IMR-90 (cell line): ENCODE measurements at regions not wholly inside any gene's neighbourhood (a gene's known extent, or its start where the extent isn't known, plus 50 kb on each side); places are given as distances from the start of the nearest gene placed in this dataset.

Experiments used
- ATAC-seq: fragments of 200-7000 bp; cut with Tn5 transposase; 2 replicates; pipeline ENCODE4 v1.9.1; 2020; ENCODE audit warnings: low read depth, mild to moderate bottlenecking, moderate library complexity
- BruUV-seq: library from RNA; stranded (reverse); fragments of 400-500 nt; replicated peaks from 2 replicates; lab custom pipeline; 2021; lab: Mats Ljungman, UMichigan
- CTCF ChIA-PET: fragments of 300-600 bp; formaldehyde crosslinking; extraction: SDS; loops from one replicate; lab custom pipeline; 2021; ENCODE audit warnings: antibody characterized with exemption; lab: Yijun Ruan, JAX
- POLR2A ChIA-PET: fragments of 300-600 bp; sonication (Branson Sonifier 250); formaldehyde crosslinking; loops from one replicate; lab custom pipeline; 2022; ENCODE audit warnings: antibody characterized with exemption; ENCODE audit not compliant: unreplicated experiment; lab: Charles Lee
- DNase-seq: peaks from one replicate; pipeline ENCODE4 v3.0.0; 2013
- H2AFZ ChIP-seq: replicated peaks from 2 replicates; pipeline ENCODE3; 2013; ENCODE audit warnings: low read length, mild to moderate bottlenecking; ENCODE audit not compliant: poor library complexity
- H2AK5ac ChIP-seq: 2 replicates; pipeline ENCODE4 v1.6.1; 2013; ENCODE audit warnings: low read depth, low read length, inconsistent platforms
- H2AK9ac ChIP-seq: replicated peaks from 2 replicates; pipeline ENCODE3; 2013; ENCODE audit warnings: mild to moderate bottlenecking, low read depth, low read length, moderate library complexity; ENCODE audit not compliant: poor library complexity
- H2BK120ac ChIP-seq: 2 replicates; pipeline ENCODE4 v1.6.1; 2013; ENCODE audit warnings: low read depth, low read length, inconsistent platforms
- H2BK15ac ChIP-seq: 3 replicates; pipeline ENCODE4 v1.6.1; 2013; ENCODE audit warnings: low read depth, low read length, inconsistent platforms
- H2BK20ac ChIP-seq: 2 replicates; pipeline ENCODE4 v1.6.1; 2013; ENCODE audit warnings: low read depth, mild to moderate bottlenecking, inconsistent platforms, low read length, moderate library complexity
- H2BK5ac ChIP-seq: 2 replicates; pipeline ENCODE4 v1.6.1; 2013; ENCODE audit warnings: mild to moderate bottlenecking, low read depth, low read length, inconsistent platforms; ENCODE audit not compliant: poor library complexity, severe bottlenecking
- H3K14ac ChIP-seq: replicated peaks from 2 replicates; pipeline ENCODE4 v1.6.1; 2013; ENCODE audit warnings: low read depth, low read length, inconsistent platforms
- H3K18ac ChIP-seq: 2 replicates; pipeline ENCODE4 v1.6.1; 2013; ENCODE audit warnings: low read depth, low read length, control low read depth
- H3K23ac ChIP-seq: 2 replicates; pipeline ENCODE4 v1.6.1; 2013; ENCODE audit warnings: low read depth, low read length, inconsistent platforms
- H3K27ac ChIP-seq: 2 replicates; pipeline ENCODE4 v1.5.1; 2013; ENCODE audit warnings: mild to moderate bottlenecking, control low read depth, low read length; ENCODE audit not compliant: insufficient read depth
- H3K27me3 ChIP-seq: 2 replicates; pipeline ENCODE4 v1.6.1; 2013; ENCODE audit warnings: low read length; ENCODE audit not compliant: control insufficient read depth, insufficient read depth
- H3K36me3 ChIP-seq: 2 replicates; pipeline ENCODE4 v1.6.1; 2013; ENCODE audit warnings: low read length, mixed read lengths; ENCODE audit not compliant: control insufficient read depth, insufficient read depth
- H3K4ac ChIP-seq: 2 replicates; pipeline ENCODE4 v1.6.1; 2013; ENCODE audit warnings: low read depth, low read length, inconsistent platforms
- H3K4me1 ChIP-seq: 2 replicates; pipeline ENCODE4 v1.6.1; 2013; ENCODE audit warnings: low read length, mixed read lengths; ENCODE audit not compliant: control insufficient read depth, insufficient read depth
- H3K4me2 ChIP-seq: 2 replicates; pipeline ENCODE4 v1.6.1; 2013; ENCODE audit warnings: low read depth, mild to moderate bottlenecking, control low read depth, low read length, moderate library complexity
- H3K4me3 ChIP-seq: 2 replicates; pipeline ENCODE4 v1.5.1; 2013; ENCODE audit warnings: low read depth, mild to moderate bottlenecking, control low read depth, low read length, moderate library complexity; ENCODE audit not compliant: insufficient read depth
- H3K56ac ChIP-seq: 2 replicates; pipeline ENCODE4 v1.6.1; 2013; ENCODE audit warnings: low read length, inconsistent platforms; ENCODE audit not compliant: insufficient read depth; ENCODE audit errors: extremely low read depth
- H3K79me1 ChIP-seq, 2 experiments: 2 replicates each; pipeline ENCODE4 v1.6.1; 2013; ENCODE audit warnings: low read length in 2 of 2, inconsistent platforms in 1 of 2, low read depth in 1 of 2
- H3K9ac ChIP-seq: 2 replicates; pipeline ENCODE4 v1.6.1; 2013; ENCODE audit warnings: low read depth, low read length, control low read depth
- H3K9me1 ChIP-seq: 2 replicates; pipeline ENCODE4 v1.6.1; 2013; ENCODE audit warnings: low read length, inconsistent platforms; ENCODE audit not compliant: insufficient read depth
- H3K9me3 ChIP-seq: 2 replicates; pipeline ENCODE4 v1.6.1; 2013; ENCODE audit warnings: low read length; ENCODE audit not compliant: control insufficient read depth, insufficient read depth
- H4K20me1 ChIP-seq: 2 replicates; pipeline ENCODE4 v1.6.1; 2013; ENCODE audit warnings: low read length, inconsistent platforms; ENCODE audit not compliant: insufficient read depth
- H4K5ac ChIP-seq: 2 replicates; pipeline ENCODE4 v1.6.1; 2013; ENCODE audit warnings: mild to moderate bottlenecking, low read depth, low read length, control low read depth
- H4K8ac ChIP-seq, 2 experiments: 2 replicates each; pipeline ENCODE4 v1.6.1; 2013; ENCODE audit warnings: low read depth in 2 of 2, low read length in 2 of 2, control low read depth in 1 of 2, inconsistent platforms in 1 of 2
- H4K91ac ChIP-seq: 2 replicates; pipeline ENCODE4 v1.6.1; 2013; ENCODE audit warnings: low read depth, low read length, inconsistent platforms; ENCODE audit not compliant: insufficient read depth
- BHLHE40 ChIP-seq: fragments of 150-350 bp; IDR thresholded peaks from 2 replicates; pipeline ENCODE4 v1.6.1; 2016; ENCODE audit warnings: mild to moderate bottlenecking, low read depth, low read length
- CEBPB ChIP-seq: IDR thresholded peaks from 2 replicates; pipeline ENCODE4 v1.6.1; 2012; ENCODE audit warnings: low read depth, low read length, improper control_type of control experiment
- CHD1 ChIP-seq: IDR thresholded peaks from 2 replicates; pipeline ENCODE4 v1.6.1; 2012; ENCODE audit warnings: low read depth, low read length, improper control_type of control experiment
- FOS ChIP-seq: fragments of 150-350 bp; IDR thresholded peaks from 2 replicates; pipeline ENCODE4 v1.6.1; 2016; ENCODE audit warnings: low read depth, low read length
- MAFK ChIP-seq: IDR thresholded peaks from 2 replicates; pipeline ENCODE4 v1.6.1; 2012; ENCODE audit warnings: low read depth, low read length, improper control_type of control experiment
- MAZ ChIP-seq: IDR thresholded peaks from 2 replicates; pipeline ENCODE4 v1.6.1; 2012; ENCODE audit warnings: low read depth, mild to moderate bottlenecking, low read length, improper control_type of control experiment, moderate library complexity, borderline replicate concordance
- MXI1 ChIP-seq: IDR thresholded peaks from 2 replicates; pipeline ENCODE4 v1.6.1; 2012; ENCODE audit warnings: low read depth, mild to moderate bottlenecking, low read length, moderate library complexity, borderline replicate concordance
- NFE2L2 ChIP-seq: fragments of 150-350 bp; IDR thresholded peaks from 2 replicates; pipeline ENCODE4 v1.6.1; 2016; ENCODE audit warnings: low read depth, mild to moderate bottlenecking, low read length
- POLR2A ChIP-seq: IDR thresholded peaks from 2 replicates; pipeline ENCODE4 v1.6.1; 2012; ENCODE audit warnings: mild to moderate bottlenecking, low read depth, low read length
- RAD21 ChIP-seq: IDR thresholded peaks from 2 replicates; pipeline ENCODE4 v1.6.1; 2012; ENCODE audit warnings: low read length, improper control_type of control experiment
- RCOR1 ChIP-seq: IDR thresholded peaks from 2 replicates; pipeline ENCODE4 v1.6.1; 2012; ENCODE audit warnings: mild to moderate bottlenecking, low read length, improper control_type of control experiment; ENCODE audit not compliant: insufficient replicate concordance
- RFX5 ChIP-seq: IDR thresholded peaks from 2 replicates; pipeline ENCODE4 v1.8.0; 2012; ENCODE audit warnings: low read depth, mild to moderate bottlenecking, low read length, moderate library complexity
- SMC3 ChIP-seq: fragments of 150-350 bp; IDR thresholded peaks from 2 replicates; pipeline ENCODE4 v1.6.1; 2016; ENCODE audit warnings: low read depth, mild to moderate bottlenecking, antibody characterized with exemption, low read length, moderate library complexity
- WGBS, 2 experiments: methylation state at CpG; one replicate each; pipeline versions ENCODE4 v1.1.5 to v1.1.7; 2013; ENCODE audit warnings: missing lambda C conversion rate in 2 of 2; ENCODE audit not compliant: insufficient read length in 1 of 2; ENCODE audit errors: extremely low coverage in 2 of 2; 5-methylcytosine and 5-hydroxymethylcytosine counted together
- dilution Hi-C: fragments of 300-500 bp; cut with HindIII; formaldehyde crosslinking; loops from one replicate; pipeline ENCODE4 v1.14.3; 2018; ENCODE audit warnings: low sequenced_read_pairs; ENCODE audit not compliant: unreplicated experiment
- in situ Hi-C: fragments of 300-500 bp; cut with MboI; formaldehyde crosslinking; loops from 3 replicates; pipeline ENCODE4 v1.14.3; 2019; ENCODE audit warnings: low sequenced_read_pairs, inconsistent platforms, mixed read lengths
- intact Hi-C: fragments of 100-400 bp; cut with micrococcal nuclease; formaldehyde crosslinking; loops from 2 replicates; pipeline ENCODE4 v1.10.0; 2022
- TF ChIP-seq, protein P1 (sequence below): fragments of 150-350 bp; IDR thresholded peaks from 2 replicates; pipeline ENCODE4 v1.6.1; 2016; ENCODE audit warnings: low read depth, mild to moderate bottlenecking, low read length, moderate library complexity, borderline replicate concordance
- TF ChIP-seq, protein P2 (sequence below): conservative IDR thresholded peaks from 2 replicates; pipeline ENCODE4 v1.5.1; 2012; ENCODE audit warnings: mild to moderate bottlenecking, low read depth, low read length, improper control_type of control experiment
- TF ChIP-seq, protein P3 (sequence below): fragments of 150-350 bp; IDR thresholded peaks from 2 replicates; pipeline ENCODE4 v1.6.1; 2017; ENCODE audit warnings: mild to moderate bottlenecking, antibody characterized with exemption, low read length, low read depth

DNA sequence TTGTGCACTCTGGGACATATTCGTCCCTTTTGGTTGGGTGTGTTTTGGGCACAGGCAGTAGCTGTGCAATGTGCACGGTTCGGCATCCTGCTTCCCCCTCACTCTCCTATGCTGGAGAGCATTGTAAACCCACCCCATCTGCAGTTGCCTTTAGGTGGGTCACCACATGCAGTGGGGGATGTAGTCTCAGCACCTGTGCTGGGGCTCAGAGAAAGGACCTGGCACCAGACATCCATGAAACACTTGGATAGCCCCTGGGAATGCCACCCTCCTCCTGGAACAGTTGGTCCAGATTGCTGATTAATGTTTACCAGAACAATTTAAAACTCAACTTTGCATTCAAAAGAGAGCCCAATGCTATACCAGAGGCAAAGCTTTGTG, 123.9 kb upstream of the MEF2A start:
- H3K4me3 ChIP-seq: no peak overlapping the region

More for the DNA sequence above, 123.9 kb upstream of the MEF2A start:
- Histone ChIP-seq H3K79me1 (peaks cover 0 to 6% of the 10 kb centered on the region in 2 experiments; a peak in 1 of 4 replicates), H3K4me2 (peak overlapping the region; percentile 32), H3K27ac (peak overlapping the region; percentile 88), H3K9ac (no peak overlapping the region; the same call in 1 of the 2 replicates), H2AFZ (peak overlapping the region; percentile 67), H3K4me1 (peaks cover 14% of the 10 kb centered on the region), H3K18ac (peak overlapping the region; percentile 92), H4K5ac (peak overlapping the region; percentile 90), H2BK20ac (peak overlapping the region; percentile 83), H3K36me3 (no peaks in the 10 kb centered on the region), H2AK5ac (peak overlapping the region; percentile 81; the same call in 1 of the 2 replicates), H4K8ac (peak overlapping the region; percentile 71 to 85; a peak in 3 of 4 replicates), H4K20me1 (no peaks in the 10 kb centered on the region), H2BK120ac (peak overlapping the region; percentile 92), H2BK5ac (peak overlapping the region; percentile 78), H3K23ac (peak overlapping the region; percentile 58; the same call in 1 of the 2 replicates), H3K9me1 (peaks cover 22% of the 10 kb centered on the region), H2AK9ac (peak overlapping the region; percentile 31), H3K4ac (peak overlapping the region; percentile 96), H3K56ac (peak overlapping the region; percentile 42; the same call in 1 of the 2 replicates), H3K27me3 (no peaks in the 10 kb centered on the region), H3K9me3 (no peaks in the 10 kb centered on the region), H4K91ac (peak overlapping the region; percentile 53), H3K14ac (peak overlapping the region; percentile 83), H2BK15ac (peak overlapping the region; percentile 69; the same call in 2 of the 3 replicates)
- in situ Hi-C loops: no loop called here
- DNase-seq (no peak), ATAC-seq (no peak)
- dilution Hi-C loops: no loop called here
- WGBS, 2 experiments: no CpG with 5 or more reads among the region's 3 CpGs
- TF ChIP-seq, protein P1, sequence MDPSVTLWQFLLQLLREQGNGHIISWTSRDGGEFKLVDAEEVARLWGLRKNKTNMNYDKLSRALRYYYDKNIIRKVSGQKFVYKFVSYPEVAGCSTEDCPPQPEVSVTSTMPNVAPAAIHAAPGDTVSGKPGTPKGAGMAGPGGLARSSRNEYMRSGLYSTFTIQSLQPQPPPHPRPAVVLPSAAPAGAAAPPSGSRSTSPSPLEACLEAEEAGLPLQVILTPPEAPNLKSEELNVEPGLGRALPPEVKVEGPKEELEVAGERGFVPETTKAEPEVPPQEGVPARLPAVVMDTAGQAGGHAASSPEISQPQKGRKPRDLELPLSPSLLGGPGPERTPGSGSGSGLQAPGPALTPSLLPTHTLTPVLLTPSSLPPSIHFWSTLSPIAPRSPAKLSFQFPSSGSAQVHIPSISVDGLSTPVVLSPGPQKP: no peak
- no peak for TF ChIP-seq NFE2L2
- TF ChIP-seq POLR2A: no peak
- TF ChIP-seq, protein P2, sequence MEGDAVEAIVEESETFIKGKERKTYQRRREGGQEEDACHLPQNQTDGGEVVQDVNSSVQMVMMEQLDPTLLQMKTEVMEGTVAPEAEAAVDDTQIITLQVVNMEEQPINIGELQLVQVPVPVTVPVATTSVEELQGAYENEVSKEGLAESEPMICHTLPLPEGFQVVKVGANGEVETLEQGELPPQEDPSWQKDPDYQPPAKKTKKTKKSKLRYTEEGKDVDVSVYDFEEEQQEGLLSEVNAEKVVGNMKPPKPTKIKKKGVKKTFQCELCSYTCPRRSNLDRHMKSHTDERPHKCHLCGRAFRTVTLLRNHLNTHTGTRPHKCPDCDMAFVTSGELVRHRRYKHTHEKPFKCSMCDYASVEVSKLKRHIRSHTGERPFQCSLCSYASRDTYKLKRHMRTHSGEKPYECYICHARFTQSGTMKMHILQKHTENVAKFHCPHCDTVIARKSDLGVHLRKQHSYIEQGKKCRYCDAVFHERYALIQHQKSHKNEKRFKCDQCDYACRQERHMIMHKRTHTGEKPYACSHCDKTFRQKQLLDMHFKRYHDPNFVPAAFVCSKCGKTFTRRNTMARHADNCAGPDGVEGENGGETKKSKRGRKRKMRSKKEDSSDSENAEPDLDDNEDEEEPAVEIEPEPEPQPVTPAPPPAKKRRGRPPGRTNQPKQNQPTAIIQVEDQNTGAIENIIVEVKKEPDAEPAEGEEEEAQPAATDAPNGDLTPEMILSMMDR: no peak
- no peak for TF ChIP-seq BHLHE40
- TF ChIP-seq, protein P3, sequence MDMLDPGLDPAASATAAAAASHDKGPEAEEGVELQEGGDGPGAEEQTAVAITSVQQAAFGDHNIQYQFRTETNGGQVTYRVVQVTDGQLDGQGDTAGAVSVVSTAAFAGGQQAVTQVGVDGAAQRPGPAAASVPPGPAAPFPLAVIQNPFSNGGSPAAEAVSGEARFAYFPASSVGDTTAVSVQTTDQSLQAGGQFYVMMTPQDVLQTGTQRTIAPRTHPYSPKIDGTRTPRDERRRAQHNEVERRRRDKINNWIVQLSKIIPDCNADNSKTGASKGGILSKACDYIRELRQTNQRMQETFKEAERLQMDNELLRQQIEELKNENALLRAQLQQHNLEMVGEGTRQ: no peak
- TF ChIP-seq RCOR1: no peak
- TF ChIP-seq MXI1: no peak
- TF ChIP-seq RAD21: no peak
- no peak for TF ChIP-seq MAFK
- no peak for TF ChIP-seq FOS
- no peak for TF ChIP-seq CHD1
- TF ChIP-seq RFX5: no peak
- TF ChIP-seq MAZ: no peak
- no peak for TF ChIP-seq CEBPB
- no peak for TF ChIP-seq SMC3
- ChIA-PET CTCF (no interaction called here), POLR2A (interaction anchor here (1.5 kb wide), 1 partner anchor 14 kb away, joined by 3 read pairs; no protein-coding TSS in a partner anchor)
- intact Hi-C loops: loop anchor here (1.0 to 5.0 kb wide), 2 partner anchors 12 to 125 kb away; partner anchors contain the start of gene MEF2A
- no TSS peak for BruUV-seq
